ENCODE measurements at regions not wholly inside any gene's neighbourhood (a gene's known extent, or its start where the extent isn't known, plus 50 kb on each side); places are given as distances from the start of the nearest gene placed in this dataset.

- no peak for DNase-seq (ENCODE audit: low read depth)
Measured at GRCh38 chr21:35933466-35933865, 126.9 kb downstream of the SETD4 start.

GRCh38 chr21:35932232-35932911 lies 128.0 kb downstream of the SETD4 start:
- no peak for DNase-seq (ENCODE audit: low read depth)

GRCh38 chr21:35929901-35930300 lies 130.4 kb downstream of the SETD4 start:
- DNase-seq (ENCODE audit: low read depth), result no peak

- DNase-seq (ENCODE audit: low read depth), result no peak
Measured at GRCh38 chr21:35927262-35927661, 133.1 kb downstream of the SETD4 start.

- DNase-seq (ENCODE audit: low read depth), result no peak
Measured at GRCh38 chr21:35926003-35926740, 134.2 kb downstream of the SETD4 start.

GRCh38 chr21:35925497-35925896 lies 134.8 kb downstream of the SETD4 start:
- no peak for DNase-seq (ENCODE audit: low read depth)

- DNase-seq (ENCODE audit: low read depth), result no peak
Measured at GRCh38 chr21:35924714-35925301, 135.5 kb downstream of the SETD4 start.

- DNase-seq (ENCODE audit: low read depth), result no peak
Measured at GRCh38 chr21:35923971-35924370, 136.4 kb downstream of the SETD4 start.

GRCh38 chr21:35922618-35923017 lies 137.7 kb downstream of the SETD4 start:
- DNase-seq (ENCODE audit: low read depth), result no peak

- no peak for DNase-seq (ENCODE audit: low read depth)
Measured at GRCh38 chr21:35921471-35921870, 138.9 kb downstream of the SETD4 start.

- DNase-seq (ENCODE audit: low read depth), result no peak
Measured at GRCh38 chr21:35920436-35920835, 139.9 kb downstream of the SETD4 start.

GRCh38 chr21:35915030-35915429 lies 145.3 kb downstream of the SETD4 start:
- no peak for DNase-seq (ENCODE audit: low read depth)

- DNase-seq (ENCODE audit: low read depth), result no peak
Measured at GRCh38 chr21:35911412-35912191, 148.7 kb downstream of the SETD4 start.

- no peak for DNase-seq (ENCODE audit: low read depth)
Measured at GRCh38 chr21:35909456-35910223, 150.7 kb downstream of the SETD4 start.

- no peak for DNase-seq (ENCODE audit: low read depth)
Measured at GRCh38 chr21:35908311-35909078, 151.8 kb downstream of the SETD4 start.

- DNase-seq (ENCODE audit: low read depth), result no peak
Measured at GRCh38 chr21:35906586-35906985, 153.7 kb downstream of the SETD4 start.

- no peak for DNase-seq (ENCODE audit: low read depth)
Measured at GRCh38 chr21:35905963-35906345, 154.4 kb downstream of the SETD4 start.

- DNase-seq (ENCODE audit: low read depth), result no peak
Measured at GRCh38 chr21:35905096-35905962, 155.0 kb downstream of the SETD4 start.

- no peak for DNase-seq (ENCODE audit: low read depth)
Measured at GRCh38 chr21:35900539-35900938, 159.8 kb downstream of the SETD4 start.

GRCh38 chr21:35896060-35896459 lies 164.3 kb downstream of the SETD4 start:
- no peak for DNase-seq (ENCODE audit: low read depth)
